Central memory CD8-positive, alpha-beta T cell (primary cell): ENCODE measurements at regions not wholly inside any gene's neighbourhood (a gene's known extent, or its start where the extent isn't known, plus 50 kb on each side); places are given as distances from the start of the nearest gene placed in this dataset.
"Not testable (repeated sequence)": the region's sequence is repeated elsewhere in the genome, so short reads cannot be mapped to it uniquely, and the experiment has no call there.

Experiments
- ATAC-seq: fragments of 150-1000 bp; cut with Tn5 transposase; replicated peaks from 2 replicates; pipeline ENCODE4 v1.10.0; 2022; ENCODE audit warnings: mild to moderate bottlenecking, moderate FRiP score, moderate number of reproducible peaks; ENCODE audit not compliant: poor library complexity, severe bottlenecking; ENCODE audit errors: extremely low read depth
- DNase-seq, 2 donors: peaks; one replicate each; pipeline ENCODE4 v3.0.0; 2021; ENCODE audit warnings: low spot score in 2 of 2
- H3K27ac Mint-ChIP-seq: one replicate; pipeline ENCODE4 v1.8.0; 2022; ENCODE audit warnings: low read depth, mild to moderate bottlenecking, moderate library complexity, mixed read lengths
- H3K27me3 Mint-ChIP-seq: one replicate; pipeline ENCODE4 v1.8.0; 2022; ENCODE audit warnings: mixed read lengths
- H3K36me3 Mint-ChIP-seq: one replicate; pipeline ENCODE4 v1.8.0; 2022; ENCODE audit warnings: mild to moderate bottlenecking, moderate library complexity, mixed read lengths; ENCODE audit not compliant: insufficient read depth
- H3K4me1 Mint-ChIP-seq: one replicate; pipeline ENCODE4 v1.8.0; 2022; ENCODE audit warnings: mixed read lengths
- H3K4me3 Mint-ChIP-seq: one replicate; pipeline ENCODE4 v1.8.0; 2022; ENCODE audit warnings: mild to moderate bottlenecking, moderate library complexity, mixed read lengths
- H3K9me3 Mint-ChIP-seq: one replicate; pipeline ENCODE4 v1.8.0; 2022; ENCODE audit warnings: mixed read lengths

DNA sequence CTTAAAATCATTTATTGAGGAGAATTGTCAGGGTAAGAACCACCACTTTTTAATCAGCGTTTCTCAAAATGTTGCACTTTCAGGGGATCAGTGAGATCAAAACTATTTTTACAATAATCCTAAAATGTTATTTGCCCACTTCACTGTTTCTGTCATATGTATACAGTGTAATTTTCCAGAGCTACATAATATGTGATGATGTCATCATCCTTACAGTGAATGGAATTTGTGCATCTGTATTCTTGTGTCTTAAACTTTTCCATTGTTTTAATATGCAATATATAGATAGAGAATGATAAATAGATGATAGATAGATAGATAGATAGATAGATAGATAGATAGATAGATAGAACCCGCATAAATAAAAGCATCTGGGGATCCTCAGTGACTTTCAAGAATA is 518.0 kb downstream of the ADCYAP1 start:
- Mint-ChIP-seq H3K27me3 (no peaks in the 10 kb centered on the region), H3K4me3 (no peak overlapping the region), H3K36me3 (no peaks in the 10 kb centered on the region), H3K4me1 (no peaks in the 10 kb centered on the region), H3K9me3 (no peaks in the 10 kb centered on the region), H3K27ac (no peak overlapping the region)
- ATAC-seq (no peak), DNase-seq (no peak)

DNA sequence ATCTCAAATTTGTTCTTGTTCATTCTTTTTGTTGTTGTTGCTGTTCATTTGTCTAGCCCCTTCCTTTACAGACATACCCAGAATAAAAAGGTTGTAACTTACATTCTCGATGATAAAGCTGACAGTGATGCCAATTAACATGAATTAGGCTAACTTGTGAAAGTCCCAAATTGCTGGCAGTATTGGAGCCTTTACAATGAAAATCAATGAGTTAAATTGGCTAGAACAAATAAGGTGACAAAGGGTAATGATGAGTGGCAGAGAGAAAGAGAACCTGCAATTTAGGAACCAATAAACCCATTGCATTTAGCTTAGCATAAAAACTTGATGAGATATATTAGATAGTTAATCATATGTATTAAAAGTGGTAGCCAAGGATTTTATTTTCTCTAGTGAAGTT is 521.0 kb downstream of the ADCYAP1 start:
- Mint-ChIP-seq H3K27ac (no peak overlapping the region), H3K4me3 (no peak overlapping the region), H3K4me1 (no peaks in the 10 kb centered on the region), H3K36me3 (no peaks in the 10 kb centered on the region), H3K27me3 (no peaks in the 10 kb centered on the region), H3K9me3 (peaks cover 3% of the 10 kb centered on the region)
- ATAC-seq (no peak), DNase-seq (no peak)

DNA sequence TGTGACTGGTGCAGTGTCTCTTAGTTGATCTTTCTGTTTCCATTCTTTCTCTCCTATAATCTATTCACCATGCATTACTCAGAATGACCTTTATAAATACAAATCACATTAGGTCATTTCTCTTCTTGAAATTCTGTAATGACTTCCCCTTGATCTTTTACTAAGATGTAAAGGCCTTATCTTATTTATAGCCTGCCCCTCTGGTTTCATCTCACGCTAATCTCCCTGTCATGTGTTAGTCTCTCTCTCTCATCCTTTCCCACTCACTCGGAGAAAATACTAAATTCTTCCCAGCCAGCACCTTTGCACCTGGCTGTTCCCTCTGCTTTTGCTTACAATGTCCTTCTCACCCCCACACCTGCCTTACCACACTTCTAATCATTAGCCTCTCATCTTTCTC is 530.8 kb downstream of the ADCYAP1 start:
- Mint-ChIP-seq H3K9me3 (peaks cover 11% of the 10 kb centered on the region), H3K4me1 (no peaks in the 10 kb centered on the region)

DNA sequence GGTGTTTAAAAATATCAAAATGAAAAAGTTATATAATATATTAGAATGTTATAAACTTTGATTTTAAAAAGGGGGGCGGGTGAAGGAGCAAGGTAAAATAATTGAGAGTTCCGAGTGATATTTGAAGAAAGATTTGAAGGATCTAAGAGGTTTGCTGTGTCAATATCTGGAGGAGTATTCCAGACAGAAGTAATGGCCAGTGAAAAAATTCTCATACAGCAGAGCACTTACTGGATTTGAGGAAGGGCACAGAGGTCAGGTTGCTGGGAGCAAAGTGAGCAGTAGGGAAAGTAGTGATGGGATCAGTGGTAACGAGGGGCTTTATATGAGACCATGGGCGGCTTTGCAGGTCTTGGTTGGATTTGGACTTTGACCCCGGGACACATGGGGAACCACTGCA is 531.5 kb downstream of the ADCYAP1 start:
- H3K4me3 Mint-ChIP-seq: no peak overlapping the region
- H3K27ac Mint-ChIP-seq: no peak overlapping the region
- DNase-seq: no peak
- no peaks in the 10 kb centered on the region for H3K4me1 Mint-ChIP-seq
- H3K9me3 Mint-ChIP-seq: peaks cover 5% of the 10 kb centered on the region
- no peaks in the 10 kb centered on the region for H3K27me3 Mint-ChIP-seq
- no peaks in the 10 kb centered on the region for H3K36me3 Mint-ChIP-seq
- ATAC-seq: no peak

More for the DNA sequence above, 530.8 kb downstream of the ADCYAP1 start:
- Mint-ChIP-seq H3K36me3 (no peaks in the 10 kb centered on the region), H3K27ac (no peak overlapping the region), H3K27me3 (no peaks in the 10 kb centered on the region), H3K4me3 (no peak overlapping the region)
- DNase-seq (no peak), ATAC-seq (no peak)

DNA sequence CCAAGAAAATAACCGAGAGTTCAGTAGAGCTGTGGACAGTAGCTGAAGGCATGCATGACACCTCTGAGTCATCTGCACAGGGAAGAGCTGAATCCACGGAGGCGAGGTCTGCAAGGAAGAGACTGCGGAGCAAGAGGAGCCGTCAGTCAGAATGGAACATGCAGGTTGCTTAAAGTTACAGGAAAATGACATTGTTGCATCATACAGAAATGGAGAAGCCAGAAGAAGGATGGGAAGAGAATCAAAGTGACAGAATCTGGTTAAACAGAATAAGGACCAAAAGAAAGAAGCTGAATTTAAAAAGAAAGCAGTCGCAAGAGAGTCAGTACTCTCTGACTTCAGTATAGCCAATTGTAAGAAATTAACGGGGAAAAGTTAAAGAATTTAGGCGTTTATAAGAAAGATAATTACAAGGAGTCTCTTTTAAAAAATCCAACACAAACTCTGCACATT is 533.8 kb downstream of the ADCYAP1 start:
- DNase-seq: no peak
- ATAC-seq: no peak
- H3K27ac Mint-ChIP-seq: no peak overlapping the region
- H3K4me3 Mint-ChIP-seq: no peak overlapping the region
- H3K27me3 Mint-ChIP-seq: no peaks in the 10 kb centered on the region
- H3K36me3 Mint-ChIP-seq: no peaks in the 10 kb centered on the region
- H3K9me3 Mint-ChIP-seq: peaks cover 5% of the 10 kb centered on the region
- no peaks in the 10 kb centered on the region for H3K4me1 Mint-ChIP-seq

DNA sequence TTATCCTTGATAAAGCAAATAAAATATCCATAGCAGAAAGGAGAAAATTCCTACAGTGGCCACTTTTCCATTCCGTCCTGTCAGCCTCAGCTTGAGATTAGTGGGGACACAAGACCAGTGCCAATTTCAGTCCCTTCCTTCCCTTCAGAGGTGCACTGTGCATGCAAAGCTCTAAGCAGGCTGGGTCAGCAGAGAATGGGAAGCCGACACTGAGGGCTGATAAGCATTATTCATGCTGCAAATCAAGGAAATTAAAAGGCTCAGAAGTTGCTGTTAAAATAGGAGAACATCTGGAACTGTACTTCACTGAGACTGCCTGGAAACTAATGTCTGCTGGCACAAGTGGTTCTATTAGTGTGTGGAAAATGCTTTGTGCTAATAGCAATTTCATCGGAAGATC is 534.3 kb downstream of the ADCYAP1 start:
- Mint-ChIP-seq H3K36me3 (no peaks in the 10 kb centered on the region), H3K4me3 (no peak overlapping the region), H3K27me3 (no peaks in the 10 kb centered on the region), H3K27ac (no peak overlapping the region), H3K9me3 (peaks cover 5% of the 10 kb centered on the region), H3K4me1 (no peaks in the 10 kb centered on the region)
- DNase-seq: no peak
- no peak for ATAC-seq

DNA sequence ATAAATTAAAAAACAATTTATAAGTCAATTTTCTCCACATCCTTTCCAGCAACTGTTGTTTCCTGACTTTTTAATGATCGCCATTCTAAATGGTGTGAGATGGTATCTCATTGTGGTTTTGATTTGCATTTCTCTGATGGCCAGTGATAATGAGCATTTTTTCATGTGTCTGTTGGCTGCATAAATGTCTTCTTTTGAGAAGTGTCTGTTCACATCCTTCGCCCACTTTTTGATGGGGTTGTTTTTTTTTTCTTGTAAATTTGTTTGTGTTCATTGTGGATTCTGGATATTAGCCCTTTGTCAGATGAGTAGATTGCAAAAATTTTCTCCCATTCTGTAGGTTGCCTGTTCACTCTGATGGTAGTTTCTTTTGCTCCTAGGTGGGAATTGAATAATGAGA is 539.4 kb downstream of the ADCYAP1 start:
- not testable (repeated sequence) for H3K27me3 Mint-ChIP-seq, H3K4me1 Mint-ChIP-seq, H3K9me3 Mint-ChIP-seq, H3K4me3 Mint-ChIP-seq, H3K27ac Mint-ChIP-seq, H3K36me3 Mint-ChIP-seq, ATAC-seq, DNase-seq

DNA sequence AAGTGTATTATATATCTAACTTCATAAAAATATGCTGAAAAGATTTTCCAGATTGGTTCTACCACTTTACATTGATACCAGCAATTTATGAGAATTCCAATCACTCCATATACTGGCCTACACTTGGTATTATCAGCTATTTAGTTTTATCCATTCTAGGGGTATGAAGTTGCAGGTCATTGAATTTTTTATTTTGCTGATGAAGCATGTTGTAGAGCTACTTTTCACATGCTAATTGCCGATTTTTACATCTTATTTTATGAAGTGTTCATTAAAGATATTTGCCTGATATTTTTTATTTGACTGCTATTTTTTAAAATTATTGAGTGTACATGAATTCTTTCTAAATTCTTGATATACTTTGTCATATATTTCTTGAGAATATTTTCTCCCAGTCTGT is 542.1 kb downstream of the ADCYAP1 start:
- H3K4me3 Mint-ChIP-seq: no peak overlapping the region
- no peaks in the 10 kb centered on the region for H3K27me3 Mint-ChIP-seq
- ATAC-seq (no peak), DNase-seq (no peak)
- no peak overlapping the region for H3K27ac Mint-ChIP-seq
- no peaks in the 10 kb centered on the region for H3K4me1 Mint-ChIP-seq
- H3K9me3 Mint-ChIP-seq: no peaks in the 10 kb centered on the region
- peaks cover 1% of the 10 kb centered on the region for H3K36me3 Mint-ChIP-seq

DNA sequence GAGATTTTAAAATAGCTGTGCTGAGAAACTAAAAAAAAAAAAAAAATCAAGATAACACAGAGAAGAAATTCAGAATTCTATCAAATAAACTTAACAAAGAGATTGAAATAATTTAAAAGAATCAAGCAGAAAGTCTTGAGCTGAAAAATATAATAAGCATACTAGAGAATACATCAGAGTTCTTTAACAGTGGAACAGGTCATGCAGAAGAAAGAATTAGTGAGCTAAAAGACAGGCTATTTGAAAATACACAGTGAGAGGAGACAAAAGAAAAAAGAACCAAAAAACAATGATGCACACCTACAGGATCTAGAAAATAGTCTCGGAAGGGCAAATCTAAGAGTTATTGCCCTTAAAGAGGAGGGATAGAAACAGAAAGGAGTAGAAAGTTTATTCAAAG is 548.1 kb downstream of the ADCYAP1 start:
- Mint-ChIP-seq H3K4me3 (no peak overlapping the region), H3K9me3 (peaks cover 27% of the 10 kb centered on the region), H3K36me3 (no peaks in the 10 kb centered on the region), H3K4me1 (no peaks in the 10 kb centered on the region), H3K27me3 (no peaks in the 10 kb centered on the region), H3K27ac (no peak overlapping the region)
- DNase-seq (no peak), ATAC-seq (no peak)

DNA sequence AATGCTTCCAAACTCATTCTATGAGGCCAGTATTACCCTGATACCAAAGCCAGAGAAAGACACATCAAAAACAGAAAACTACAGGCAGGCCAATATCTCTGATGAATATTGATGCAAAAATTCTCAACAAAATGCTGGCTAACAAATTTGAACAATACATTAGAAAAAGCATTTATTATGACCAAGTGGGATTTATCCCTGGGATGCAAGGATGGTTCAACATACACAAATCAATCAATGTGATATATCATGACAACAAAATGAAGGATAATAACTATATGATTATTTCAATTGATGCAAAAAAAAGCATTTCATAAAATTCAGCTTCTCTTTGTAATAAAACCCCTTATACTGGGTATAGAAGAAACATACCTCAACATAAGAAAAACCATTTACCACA is 550.9 kb downstream of the ADCYAP1 start:
- ATAC-seq: no peak
- Mint-ChIP-seq H3K4me3 (no peak overlapping the region), H3K4me1 (no peaks in the 10 kb centered on the region), H3K36me3 (no peaks in the 10 kb centered on the region), H3K27me3 (no peaks in the 10 kb centered on the region), H3K27ac (no peak overlapping the region), H3K9me3 (peaks cover 34% of the 10 kb centered on the region)
- DNase-seq: no peak

DNA sequence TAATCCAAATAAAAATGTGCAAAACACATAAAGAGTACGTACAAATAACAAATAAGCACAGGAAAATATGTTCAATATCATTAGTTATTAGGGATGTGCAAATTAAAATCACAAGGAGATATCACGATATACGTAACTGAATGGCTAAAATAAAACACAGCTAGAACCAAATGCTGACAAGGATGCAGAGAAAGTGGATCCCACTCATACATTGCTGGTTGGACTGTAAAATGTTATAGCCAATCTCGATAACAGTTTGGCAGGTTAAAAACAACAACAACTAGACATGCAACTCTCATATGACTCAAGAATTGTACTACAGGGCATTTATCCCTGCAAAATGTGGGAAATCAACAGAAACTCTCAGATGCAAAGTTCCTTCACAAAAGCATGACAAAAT is 553.9 kb downstream of the ADCYAP1 start:
- Mint-ChIP-seq H3K36me3 (no peaks in the 10 kb centered on the region), H3K27me3 (no peaks in the 10 kb centered on the region), H3K4me3 (no peak overlapping the region), H3K27ac (no peak overlapping the region), H3K9me3 (peaks cover 29% of the 10 kb centered on the region), H3K4me1 (no peaks in the 10 kb centered on the region)
- ATAC-seq (no peak), DNase-seq (no peak)

DNA sequence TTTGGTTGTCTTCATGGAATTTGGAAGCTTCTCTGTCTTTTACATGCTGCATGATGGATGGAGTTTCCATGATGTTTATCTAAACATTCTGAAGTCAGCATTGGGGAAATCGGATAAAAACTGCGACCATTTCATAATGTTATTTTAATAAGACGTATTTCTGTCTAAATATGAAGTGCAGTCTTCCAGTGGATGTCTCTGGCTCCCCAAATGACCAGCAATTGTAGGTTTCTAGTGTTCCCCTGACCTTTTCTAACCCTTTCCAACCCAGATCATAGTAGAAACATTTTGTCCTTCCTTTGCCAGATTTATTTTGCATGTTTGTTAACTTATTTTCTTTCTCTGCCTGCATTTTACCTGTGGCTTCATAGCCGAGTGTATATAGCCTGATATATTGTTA is 559.3 kb downstream of the ADCYAP1 start:
- Mint-ChIP-seq H3K27me3 (no peaks in the 10 kb centered on the region), H3K4me1 (no peaks in the 10 kb centered on the region), H3K27ac (no peak overlapping the region), H3K36me3 (peaks cover 2% of the 10 kb centered on the region), H3K9me3 (peaks cover 25% of the 10 kb centered on the region), H3K4me3 (no peak overlapping the region)
- no peak for ATAC-seq
- no peak for DNase-seq

DNA sequence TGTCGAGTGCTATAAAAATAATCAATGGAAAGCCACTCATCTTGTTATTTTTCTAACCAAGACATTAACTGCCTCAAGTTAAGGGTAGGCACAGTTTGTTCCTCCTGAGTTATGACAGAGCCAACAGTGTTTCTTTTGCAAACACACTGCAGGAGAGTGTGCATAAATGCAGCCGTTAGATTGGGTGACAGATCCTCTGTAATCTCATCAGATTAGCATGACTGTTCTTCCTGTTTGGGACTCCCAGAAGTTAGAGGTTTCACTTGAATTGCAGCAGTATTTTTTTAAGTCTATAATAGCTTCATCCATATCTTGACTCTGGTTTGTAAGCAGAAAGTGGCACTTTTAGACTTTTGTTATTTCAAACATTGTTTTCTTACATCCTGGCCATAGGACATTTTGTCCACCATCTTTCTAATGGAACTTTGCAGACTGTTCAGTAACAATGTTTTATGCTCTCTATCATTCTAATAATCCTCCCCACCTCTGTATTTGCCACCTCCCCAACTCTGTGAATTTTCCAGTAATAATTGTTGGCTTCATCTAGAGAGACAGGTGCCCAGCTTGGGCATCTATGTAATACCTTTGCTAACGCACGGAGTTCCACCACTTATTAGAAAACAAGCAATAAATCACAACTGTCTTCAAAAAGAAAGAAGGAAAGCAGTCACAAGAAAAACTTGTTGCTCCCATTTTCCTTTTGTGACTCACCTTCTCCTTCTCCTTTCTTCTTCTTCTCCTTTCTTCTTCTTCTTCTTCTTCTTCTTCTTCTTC is 560.0 kb downstream of the ADCYAP1 start:
- peaks cover 2% of the 10 kb centered on the region for H3K36me3 Mint-ChIP-seq
- H3K4me3 Mint-ChIP-seq: no peak overlapping the region
- DNase-seq (no peak), ATAC-seq (no peak)
- H3K9me3 Mint-ChIP-seq: peaks cover 19% of the 10 kb centered on the region
- no peaks in the 10 kb centered on the region for H3K27me3 Mint-ChIP-seq
- H3K27ac Mint-ChIP-seq: no peak overlapping the region
- no peaks in the 10 kb centered on the region for H3K4me1 Mint-ChIP-seq
